Activated naive CD8-positive, alpha-beta T cell (primary cell): ENCODE measurements at regions not wholly inside any gene's neighbourhood (a gene's known extent, or its start where the extent isn't known, plus 50 kb on each side); places are given as distances from the start of the nearest gene placed in this dataset.
"Not testable (repeated sequence)": the region's sequence is repeated elsewhere in the genome, so short reads cannot be mapped to it uniquely, and the experiment has no call there.

Experiments
- H3K27ac Mint-ChIP-seq: one replicate; pipeline ENCODE4 v1.8.0; 2021; ENCODE audit warnings: mixed read lengths
- H3K27me3 Mint-ChIP-seq: one replicate; pipeline ENCODE4 v1.8.0; 2021; ENCODE audit warnings: mixed read lengths
- H3K36me3 Mint-ChIP-seq: one replicate; pipeline ENCODE4 v1.8.0; 2021; ENCODE audit warnings: mixed read lengths
- H3K4me1 Mint-ChIP-seq: one replicate; pipeline ENCODE4 v1.8.0; 2021; ENCODE audit warnings: low read depth, mixed read lengths
- H3K4me3 Mint-ChIP-seq: one replicate; pipeline ENCODE4 v1.8.0; 2021; ENCODE audit warnings: mild to moderate bottlenecking, mixed read lengths
- H3K9me3 Mint-ChIP-seq: one replicate; pipeline ENCODE4 v1.8.0; 2021; ENCODE audit warnings: low read depth, mixed read lengths

DNA sequence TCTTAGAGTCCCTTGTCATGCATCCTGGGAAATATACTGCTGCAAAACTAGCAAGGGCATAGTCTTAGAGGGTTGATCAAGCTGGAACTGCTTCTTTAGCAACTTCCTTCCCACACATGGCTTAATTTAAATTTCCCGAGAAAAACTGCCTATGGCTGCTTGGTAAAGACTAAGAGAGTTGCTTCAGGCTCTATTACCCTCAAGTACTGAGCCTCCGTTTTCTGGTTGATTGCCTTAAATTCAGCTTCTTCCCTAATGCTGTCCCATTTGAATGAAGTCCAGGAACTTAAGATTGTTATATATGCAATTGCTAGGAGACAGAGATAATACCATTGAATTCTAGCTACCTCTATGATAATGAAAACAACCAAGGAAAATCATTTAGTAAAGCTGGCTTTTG is 385.7 kb upstream of the CYLC2 start:
- Mint-ChIP-seq H3K36me3 (no peaks in the 10 kb centered on the region), H3K27ac (no peak overlapping the region), H3K9me3 (peaks cover 4% of the 10 kb centered on the region), H3K4me1 (no peaks in the 10 kb centered on the region), H3K27me3 (no peaks in the 10 kb centered on the region), H3K4me3 (no peak overlapping the region)

DNA sequence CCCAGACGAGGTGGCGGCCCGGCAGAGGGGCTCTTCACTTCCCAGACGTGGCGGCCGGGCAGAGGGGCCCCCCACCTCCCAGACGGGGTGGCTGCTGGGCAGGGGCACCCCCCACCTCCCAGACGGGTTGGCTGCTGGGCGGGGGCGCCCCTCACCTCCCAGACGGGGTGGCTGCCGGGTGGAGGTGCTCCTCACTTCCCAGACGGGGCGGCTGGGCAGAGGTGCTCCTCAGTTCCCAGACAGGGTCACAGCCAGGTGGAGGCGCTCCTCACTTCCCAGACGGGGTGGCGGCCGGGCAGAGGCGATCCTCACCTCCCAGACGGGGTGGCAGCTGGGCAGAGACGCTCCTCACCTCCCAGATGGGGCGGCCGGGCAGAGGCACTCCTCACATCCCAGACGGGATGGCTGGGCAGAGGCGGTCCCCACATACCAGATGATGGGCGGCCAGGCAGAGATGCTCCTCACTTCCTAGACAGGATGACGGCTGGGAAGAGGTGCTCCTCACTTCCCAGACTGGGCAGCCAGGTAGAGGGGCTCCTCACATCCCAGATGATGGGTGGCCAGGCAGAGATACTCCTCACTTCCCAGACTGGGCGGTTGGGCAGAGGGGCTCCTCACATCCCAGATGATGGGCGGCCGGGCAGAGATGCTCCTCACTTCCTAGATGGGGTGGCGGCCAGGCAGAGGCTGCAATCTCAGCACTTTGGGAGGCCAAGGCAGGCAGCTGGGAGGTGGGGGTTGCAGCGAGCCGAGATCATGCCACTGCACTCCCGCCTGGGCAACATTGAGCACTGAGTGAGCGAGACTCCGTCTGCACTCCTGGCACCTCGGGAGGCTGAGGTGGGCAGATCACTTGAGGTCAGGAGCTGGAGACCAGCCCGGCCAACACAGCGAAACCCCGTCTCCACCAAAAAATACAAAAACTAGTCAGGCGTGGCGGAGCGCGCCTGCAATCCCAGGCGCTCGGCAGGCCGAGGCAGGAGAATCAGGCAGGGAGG is 391.6 kb upstream of the CYLC2 start:
- H3K36me3 Mint-ChIP-seq, H3K27me3 Mint-ChIP-seq, H3K9me3 Mint-ChIP-seq, H3K27ac Mint-ChIP-seq, H3K4me1 Mint-ChIP-seq, H3K4me3 Mint-ChIP-seq: not testable (repeated sequence)

DNA sequence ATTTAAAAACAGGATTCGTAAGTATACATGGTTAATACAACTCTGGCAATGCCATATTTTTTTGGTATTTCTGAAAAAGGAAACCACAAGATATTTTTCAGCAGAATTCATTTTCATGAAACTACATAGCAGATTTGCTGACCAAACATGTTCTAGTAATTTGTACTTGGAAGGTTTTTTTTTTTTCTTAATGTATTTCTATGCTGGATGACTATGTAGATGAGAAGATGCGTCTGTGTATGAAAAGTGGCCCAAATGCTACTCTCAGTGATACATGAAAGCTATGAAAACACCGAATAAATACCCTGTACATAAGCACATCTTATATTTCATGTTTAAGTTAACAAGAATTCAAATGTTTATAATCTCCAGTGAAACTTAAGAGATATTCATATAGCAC is 400.9 kb upstream of the CYLC2 start:
- Mint-ChIP-seq H3K4me3 (no peak overlapping the region), H3K36me3 (no peaks in the 10 kb centered on the region), H3K27ac (no peak overlapping the region), H3K9me3 (no peaks in the 10 kb centered on the region), H3K27me3 (no peaks in the 10 kb centered on the region), H3K4me1 (no peaks in the 10 kb centered on the region)

DNA sequence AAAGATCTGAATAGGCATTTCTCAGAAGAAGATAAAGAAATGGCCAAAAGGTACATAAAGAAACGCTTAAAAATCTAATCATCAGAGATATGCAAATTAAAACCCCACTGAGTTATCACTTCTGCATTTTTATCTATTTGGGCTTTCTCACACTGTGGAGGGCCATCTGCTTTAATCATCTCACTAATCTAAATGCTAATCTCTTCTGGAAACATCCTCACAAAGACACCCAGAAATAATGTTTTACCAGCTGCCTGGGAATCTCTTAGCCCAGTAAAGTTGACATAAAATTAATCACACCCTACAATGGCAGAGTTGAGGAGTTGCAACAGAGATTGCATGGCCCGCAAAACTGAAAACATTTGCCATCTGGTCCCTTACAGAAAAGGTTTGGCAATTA is 407.9 kb upstream of the CYLC2 start:
- Mint-ChIP-seq H3K9me3 (no peaks in the 10 kb centered on the region), H3K36me3 (no peaks in the 10 kb centered on the region), H3K27ac (no peak overlapping the region), H3K4me3 (no peak overlapping the region), H3K27me3 (no peaks in the 10 kb centered on the region), H3K4me1 (no peaks in the 10 kb centered on the region)

DNA sequence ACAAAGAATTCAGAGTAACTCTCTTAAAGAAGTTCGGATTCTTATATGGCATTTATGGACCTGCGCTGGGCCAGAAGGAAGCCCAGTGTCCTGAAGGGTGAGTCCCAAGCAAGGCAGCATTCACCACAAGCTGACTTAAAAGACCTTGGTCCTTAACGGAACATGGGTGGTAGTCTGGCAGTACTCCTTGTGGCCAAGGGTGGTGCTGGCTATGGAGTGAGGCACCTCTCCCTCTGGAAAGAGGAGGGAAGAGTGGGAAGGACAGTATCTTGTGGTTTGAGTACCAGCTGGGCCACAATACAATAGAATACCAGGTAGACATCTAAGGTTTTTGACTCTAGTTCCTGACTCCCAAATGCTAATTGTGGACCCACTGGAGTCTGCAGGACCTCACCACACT is 425.7 kb upstream of the CYLC2 start:
- no peak overlapping the region for H3K27ac Mint-ChIP-seq
- no peak overlapping the region for H3K4me3 Mint-ChIP-seq
- H3K4me1 Mint-ChIP-seq: no peaks in the 10 kb centered on the region
- H3K36me3 Mint-ChIP-seq: no peaks in the 10 kb centered on the region
- no peaks in the 10 kb centered on the region for H3K9me3 Mint-ChIP-seq
- H3K27me3 Mint-ChIP-seq: no peaks in the 10 kb centered on the region

DNA sequence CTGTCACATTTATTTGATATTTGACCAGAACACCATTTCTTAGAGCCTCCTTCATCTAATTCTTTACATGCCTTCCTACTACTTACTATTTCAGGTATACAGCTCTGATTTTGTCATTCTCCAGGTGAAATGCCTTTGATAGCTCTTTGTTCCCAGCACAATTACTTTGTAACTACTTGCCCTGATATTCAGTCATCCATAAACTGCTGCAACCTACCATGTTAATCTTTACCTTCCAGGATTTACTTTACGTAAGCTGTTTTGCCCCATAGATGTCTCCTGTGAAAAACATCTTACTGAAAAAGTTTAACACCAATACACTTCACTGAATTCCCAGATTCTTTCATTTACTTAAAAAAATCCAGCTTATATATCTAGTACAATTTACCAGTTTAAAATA is 443.8 kb upstream of the CYLC2 start:
- peaks cover 3% of the 10 kb centered on the region for H3K36me3 Mint-ChIP-seq
- H3K4me3 Mint-ChIP-seq: no peak overlapping the region
- H3K4me1 Mint-ChIP-seq: no peaks in the 10 kb centered on the region
- H3K27ac Mint-ChIP-seq: no peak overlapping the region
- H3K9me3 Mint-ChIP-seq: peaks cover 19% of the 10 kb centered on the region
- no peaks in the 10 kb centered on the region for H3K27me3 Mint-ChIP-seq

DNA sequence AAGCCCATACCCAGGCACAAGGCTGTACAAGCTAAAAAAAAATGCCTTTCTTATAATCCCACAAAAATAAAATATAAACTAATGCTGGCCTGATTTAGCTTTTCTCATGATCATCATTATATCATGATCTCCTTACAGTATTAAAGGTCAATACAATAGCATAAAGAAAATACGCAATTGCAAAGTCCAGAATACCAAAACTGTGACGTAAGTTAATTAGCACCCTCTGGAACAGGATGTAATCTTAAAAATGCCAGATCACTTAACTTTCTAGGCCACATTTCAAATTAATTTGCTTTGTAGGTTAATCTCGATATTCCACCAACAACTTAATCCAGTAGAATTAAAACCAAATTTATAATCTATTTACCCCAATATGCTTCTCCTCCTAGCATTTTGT is 444.2 kb upstream of the CYLC2 start:
- Mint-ChIP-seq H3K4me1 (no peaks in the 10 kb centered on the region), H3K36me3 (peaks cover 3% of the 10 kb centered on the region), H3K27ac (no peak overlapping the region), H3K4me3 (no peak overlapping the region), H3K9me3 (peaks cover 19% of the 10 kb centered on the region), H3K27me3 (no peaks in the 10 kb centered on the region)

DNA sequence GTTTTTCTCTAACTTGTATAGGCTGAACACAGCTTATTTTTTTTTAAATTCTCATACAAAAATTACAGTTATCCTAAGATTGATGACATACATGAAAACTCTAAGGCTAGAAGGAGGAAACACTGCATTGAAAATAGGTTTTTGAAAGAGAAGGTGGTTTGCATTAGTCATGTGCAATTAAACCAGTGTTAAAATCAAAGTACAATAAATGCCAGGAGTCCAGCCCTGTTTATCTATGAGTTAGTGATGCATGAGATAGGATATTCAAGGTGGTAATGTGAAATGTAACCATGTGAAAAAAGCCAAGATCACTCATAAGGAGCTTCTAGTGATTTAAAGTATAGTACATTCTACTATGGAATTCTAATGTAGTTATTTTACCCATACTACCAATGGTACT is 444.9 kb upstream of the CYLC2 start:
- no peaks in the 10 kb centered on the region for H3K4me1 Mint-ChIP-seq
- peaks cover 19% of the 10 kb centered on the region for H3K9me3 Mint-ChIP-seq
- peaks cover 3% of the 10 kb centered on the region for H3K36me3 Mint-ChIP-seq
- no peaks in the 10 kb centered on the region for H3K27me3 Mint-ChIP-seq
- no peak overlapping the region for H3K4me3 Mint-ChIP-seq
- no peak overlapping the region for H3K27ac Mint-ChIP-seq

DNA sequence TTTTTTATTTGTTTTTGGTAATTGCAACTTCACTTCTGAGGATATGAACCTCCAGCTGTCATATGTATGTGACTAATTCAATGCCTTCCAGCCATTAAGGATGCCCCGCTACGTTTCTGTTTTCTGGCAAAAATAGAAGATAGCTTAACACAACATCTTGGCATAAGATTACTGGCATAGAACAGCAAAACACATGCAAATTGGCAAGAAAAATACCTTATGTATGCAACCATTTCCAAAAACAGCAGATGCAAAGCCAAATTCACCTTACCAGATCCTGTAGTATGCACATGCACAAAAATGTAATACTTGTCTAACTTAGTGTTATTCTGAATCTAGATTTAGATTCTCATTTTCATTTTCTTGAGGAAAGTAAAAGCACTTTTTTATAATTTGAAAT is 461.1 kb upstream of the CYLC2 start:
- Mint-ChIP-seq H3K4me1 (no peaks in the 10 kb centered on the region), H3K27ac (no peak overlapping the region), H3K9me3 (peaks cover 5% of the 10 kb centered on the region), H3K27me3 (no peaks in the 10 kb centered on the region), H3K4me3 (no peak overlapping the region), H3K36me3 (no peaks in the 10 kb centered on the region)

DNA sequence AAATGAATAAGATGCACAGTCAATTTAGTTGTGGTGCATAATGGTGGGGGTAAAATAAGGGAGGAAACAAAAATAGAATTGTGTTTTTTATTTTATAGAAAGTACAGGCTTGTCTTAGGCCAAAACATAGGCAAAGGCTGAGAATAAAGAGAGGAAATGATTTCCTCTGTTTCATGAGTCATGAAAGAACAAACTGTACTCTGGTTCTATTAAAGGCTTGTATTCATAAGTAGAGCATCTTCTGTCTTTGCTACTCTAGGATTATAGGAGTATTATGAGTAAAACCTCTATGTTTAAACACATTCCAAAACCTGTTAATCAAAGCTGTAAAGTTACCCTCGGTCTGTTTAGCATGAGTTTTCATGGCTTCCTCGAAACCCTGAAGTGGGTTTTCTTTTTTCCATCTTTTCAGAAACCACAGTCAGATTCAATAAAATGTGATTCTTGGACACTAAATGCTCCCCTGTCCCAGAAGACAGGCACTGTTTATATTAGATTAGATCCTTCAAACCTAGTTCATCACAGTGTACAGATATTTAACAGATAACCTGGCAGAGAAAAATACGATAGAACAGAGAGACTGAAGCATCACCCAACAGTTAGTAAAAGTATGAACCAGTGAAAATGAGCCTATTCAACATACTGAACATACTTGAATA is 473.9 kb upstream of the CYLC2 start:
- Mint-ChIP-seq H3K4me3 (no peak overlapping the region), H3K27ac (no peak overlapping the region), H3K4me1 (no peaks in the 10 kb centered on the region), H3K9me3 (peaks cover 11% of the 10 kb centered on the region), H3K27me3 (no peaks in the 10 kb centered on the region), H3K36me3 (no peaks in the 10 kb centered on the region)

DNA sequence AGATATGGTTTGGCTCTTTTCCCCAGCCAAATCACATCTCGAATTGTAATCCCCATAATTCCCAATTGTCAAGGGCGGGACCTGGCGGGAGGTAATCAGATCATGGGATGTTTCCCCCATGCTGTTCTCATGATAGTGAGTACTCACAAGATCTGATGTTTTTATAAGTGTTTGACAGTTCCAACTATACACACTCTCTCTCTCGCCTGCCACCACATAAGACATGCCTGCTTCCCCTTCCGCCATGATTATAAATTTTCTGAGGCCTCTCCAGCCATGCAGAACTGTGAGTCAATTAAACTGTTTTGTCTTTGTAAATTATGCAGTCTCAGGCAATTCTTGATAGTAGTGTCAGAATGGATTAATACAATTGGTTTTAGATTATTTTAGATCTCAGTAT is 475.7 kb upstream of the CYLC2 start:
- H3K36me3 Mint-ChIP-seq: no peaks in the 10 kb centered on the region
- H3K27me3 Mint-ChIP-seq: no peaks in the 10 kb centered on the region
- H3K4me3 Mint-ChIP-seq: no peak overlapping the region
- no peaks in the 10 kb centered on the region for H3K4me1 Mint-ChIP-seq
- H3K9me3 Mint-ChIP-seq: peaks cover 11% of the 10 kb centered on the region
- no peak overlapping the region for H3K27ac Mint-ChIP-seq

DNA sequence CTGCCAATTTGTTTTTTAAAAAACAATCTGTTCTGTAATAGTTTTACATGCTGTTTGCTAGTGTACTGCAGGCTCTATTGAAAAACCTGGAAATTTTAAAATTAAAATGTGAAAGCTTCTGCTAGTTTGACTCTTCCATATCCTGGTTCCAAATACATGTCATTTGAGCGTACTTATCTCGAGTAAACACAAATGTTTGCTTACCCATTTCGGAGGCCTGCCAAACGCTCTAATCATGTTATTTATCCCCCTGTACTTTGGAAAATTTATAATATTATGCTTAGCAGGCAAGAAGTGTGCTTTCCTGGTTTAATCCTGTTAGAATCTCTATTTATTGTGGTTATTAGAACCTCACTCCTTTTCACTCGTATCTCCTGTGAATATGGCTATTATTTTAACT is 476.8 kb upstream of the CYLC2 start:
- H3K27me3 Mint-ChIP-seq: no peaks in the 10 kb centered on the region
- H3K4me1 Mint-ChIP-seq: no peaks in the 10 kb centered on the region
- no peak overlapping the region for H3K27ac Mint-ChIP-seq
- H3K9me3 Mint-ChIP-seq: peaks cover 7% of the 10 kb centered on the region
- no peak overlapping the region for H3K4me3 Mint-ChIP-seq
- no peaks in the 10 kb centered on the region for H3K36me3 Mint-ChIP-seq

DNA sequence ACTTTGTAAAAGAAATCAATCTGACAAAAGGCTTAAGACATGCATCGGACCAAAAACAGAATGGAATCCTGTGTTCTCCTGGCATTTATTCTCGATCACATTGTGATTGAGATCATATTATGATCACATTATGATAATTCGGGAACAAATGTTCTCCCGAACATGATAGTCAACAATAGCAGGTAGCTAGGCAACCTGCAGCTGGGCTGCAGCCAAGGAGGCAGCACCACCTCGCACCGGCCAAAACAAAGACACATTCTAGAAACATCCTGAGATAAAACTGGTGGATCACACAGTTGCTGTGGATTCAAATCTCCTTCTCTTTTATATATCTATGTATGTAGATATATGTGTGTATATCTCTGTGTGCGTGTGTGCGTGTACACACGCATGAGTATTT is 480.6 kb upstream of the CYLC2 start:
- no peaks in the 10 kb centered on the region for H3K36me3 Mint-ChIP-seq
- H3K27ac Mint-ChIP-seq: no peak overlapping the region
- no peak overlapping the region for H3K4me3 Mint-ChIP-seq
- H3K9me3 Mint-ChIP-seq: peaks cover 6% of the 10 kb centered on the region
- no peaks in the 10 kb centered on the region for H3K27me3 Mint-ChIP-seq
- no peaks in the 10 kb centered on the region for H3K4me1 Mint-ChIP-seq

DNA sequence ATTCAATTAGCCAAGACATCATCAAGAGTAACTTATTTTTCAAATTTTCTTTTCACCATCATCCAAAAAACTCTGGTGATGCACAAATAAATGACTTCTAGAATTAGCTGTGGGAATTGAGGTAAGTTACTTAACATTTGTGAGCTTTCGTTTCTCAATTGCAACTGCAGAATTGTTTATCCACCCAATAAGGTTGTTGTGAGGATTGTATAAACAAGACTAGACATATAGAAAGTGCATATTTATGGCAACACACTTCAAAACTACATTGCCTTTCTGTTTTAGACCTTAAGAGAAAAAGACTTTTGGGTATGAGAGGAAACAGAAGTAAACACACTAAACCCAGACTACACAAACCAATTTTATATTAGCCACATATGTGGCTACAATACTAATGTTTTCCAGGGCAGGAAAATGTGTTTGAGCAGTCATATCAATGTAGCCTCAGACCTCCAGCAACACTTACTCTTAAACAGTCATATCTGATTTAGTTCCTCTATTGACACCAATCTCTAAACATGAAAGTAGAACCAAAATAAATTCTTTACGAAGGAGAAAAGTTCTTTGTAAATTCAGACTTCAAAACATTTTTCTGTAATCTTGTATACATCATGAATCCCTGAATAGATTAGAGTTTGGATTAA is 488.0 kb upstream of the CYLC2 start:
- Mint-ChIP-seq H3K4me3 (no peak overlapping the region), H3K4me1 (no peaks in the 10 kb centered on the region), H3K9me3 (peaks cover 3% of the 10 kb centered on the region), H3K36me3 (no peaks in the 10 kb centered on the region), H3K27me3 (no peaks in the 10 kb centered on the region), H3K27ac (no peak overlapping the region)

DNA sequence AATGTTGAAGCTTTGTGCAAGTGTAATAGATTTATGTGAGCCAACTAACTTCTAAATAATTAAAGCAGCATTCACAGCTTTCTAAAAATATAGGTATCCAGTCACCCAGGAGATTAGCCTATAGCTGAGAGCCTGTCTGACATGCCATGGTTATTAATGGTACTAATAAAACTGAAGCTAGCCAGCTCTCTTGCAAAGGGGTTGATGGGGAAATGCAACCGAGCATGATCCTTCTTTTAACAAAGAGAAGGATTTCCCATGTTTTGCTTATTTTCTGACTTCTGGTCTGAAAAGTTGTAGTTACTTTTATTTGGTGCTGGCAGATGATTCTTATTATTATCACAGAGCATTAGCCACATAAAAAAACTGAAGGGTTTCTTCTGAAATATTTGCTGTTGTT is 488.7 kb upstream of the CYLC2 start:
- Mint-ChIP-seq H3K27ac (no peak overlapping the region), H3K36me3 (no peaks in the 10 kb centered on the region), H3K9me3 (peaks cover 3% of the 10 kb centered on the region), H3K4me1 (no peaks in the 10 kb centered on the region), H3K4me3 (no peak overlapping the region), H3K27me3 (no peaks in the 10 kb centered on the region)
